Heart right ventricle (tissue), 16 donors: ENCODE measurements at regions not wholly inside any gene's neighbourhood (a gene's known extent, or its start where the extent isn't known, plus 50 kb on each side); places are given as distances from the start of the nearest gene placed in this dataset.

Experiments
- ATAC-seq, 8 donors: fragments of 200-7000 bp; cut with Tn5 transposase; one replicate each; pipeline ENCODE4 v1.9.1; 2020; ENCODE audit warnings: mild to moderate bottlenecking in 8 of 8, moderate library complexity in 8 of 8, moderate number of reproducible peaks in 1 of 8
- DNase-seq, 2 donors: peaks; one replicate each; pipeline ENCODE4 v3.0.0-alpha.2; 2020
- H3K27ac ChIP-seq, 10 donors: fragments of 200-600 bp; sonication (generic) in 2 of 10; one replicate each; pipeline versions ENCODE4 v1.5.0 to v1.8.0; 2020 to 2022; ENCODE audit warnings: mild to moderate bottlenecking in 3 of 10
- H3K27me3 ChIP-seq, 7 donors: fragments of 200-600 bp; one replicate each; pipeline ENCODE4 v1.8.0; 2021 to 2022; ENCODE audit warnings: mild to moderate bottlenecking in 2 of 7
- H3K36me3 ChIP-seq, 9 donors: fragments of 200-600 bp; sonication (generic) in 1 of 9; one replicate each; pipeline versions ENCODE4 v1.5.0 to v1.8.0; 2020 to 2022; ENCODE audit warnings: mild to moderate bottlenecking in 2 of 9
- H3K4me1 ChIP-seq, 9 donors: fragments of 200-600 bp; sonication (generic) in 1 of 9; one replicate each; pipeline versions ENCODE4 v1.5.0 to v1.8.0; 2020 to 2022; ENCODE audit warnings: mild to moderate bottlenecking in 4 of 9
- H3K4me3 ChIP-seq, 10 donors: fragments of 200-600 bp; sonication (generic) in 2 of 10; one replicate each; pipeline versions ENCODE4 v1.5.0 to v1.8.0; 2020 to 2022; ENCODE audit warnings: mild to moderate bottlenecking in 7 of 10, moderate library complexity in 2 of 10
- H3K9me3 ChIP-seq, 11 donors: fragments of 200-600 bp in 10 of 11; sonication (generic) in 2 of 11; one replicate each; pipeline versions ENCODE4 v1.5.0 to v1.8.0; 2013 to 2022; ENCODE audit warnings: mild to moderate bottlenecking in 2 of 11, control low read depth in 1 of 11, moderate library complexity in 1 of 11
- WGBS, 2 donors: extraction: QIAGEN DNeasy Blood & Tissue Kit; methylation state at CpG; one replicate each; pipeline ENCODE4 v1.1.7; 2013; ENCODE audit warnings: inconsistent platforms in 1 of 2; 5-methylcytosine and 5-hydroxymethylcytosine counted together
- intact Hi-C, 10 donors: fragments of 100-400 bp; cut with DNase I; formaldehyde crosslinking; loops; one replicate each; pipeline versions ENCODE4 v1.11.1 to v1.14.2; 2022
- TF ChIP-seq, protein P1 (sequence below), 9 donors: fragments of 200-600 bp; sonication (generic) in 2 of 9; IDR thresholded peaks; one replicate each; pipeline versions ENCODE4 v1.5.0 to v1.8.0; 2021 to 2022; ENCODE audit warnings: antibody characterized with exemption in 9 of 9, mild to moderate bottlenecking in 5 of 9, moderate library complexity in 1 of 9
- donor health status: Arrhythmogenic right ventricular cardiomyopathy.
- donor health status: ischemic (EF 13 %, LVEDD 7.1; RV severe dilation, severe dysfunction).
- donor health status: healthy with polysubstance abuse.
- donor health status: DM: no; HTN: yes; CAD: no.
- donor health status: DM: no; HTN: no; CAD: no.
- donor health status: ischemic (EF 25% LVEDD 6.9; RV normal size, moderate dysfunction).
- donor health status: ischemic (EF 25% LVEDD 5.7; RV mildly dilated, moderate dysfunction).
- donor health status: healthy.
- donor health status: DM: yes; HTN: yes; CAD: no.
- donor health status: Ischemic cardiomyopathy.
- donor health status: ischemic (EF 35%, LVEDD 5.7; RV mildly dilated, moderate dysfunction).
- donor health status: nonischemic (EF 11% LVEDD 7.7; RV severe dilation, severe dysfunction).
- donor health status: DM: yes; HTN: yes; CAD: no.
- donor health status: PGD.
- donor health status: ischemic (EF 29% LVEDD 5.4; RV normal size, mild dysfunction).
- donor health status: nonischemic (EF 23%, LVEDD 6.1; RV moderate dilation, normal function).

DNA sequence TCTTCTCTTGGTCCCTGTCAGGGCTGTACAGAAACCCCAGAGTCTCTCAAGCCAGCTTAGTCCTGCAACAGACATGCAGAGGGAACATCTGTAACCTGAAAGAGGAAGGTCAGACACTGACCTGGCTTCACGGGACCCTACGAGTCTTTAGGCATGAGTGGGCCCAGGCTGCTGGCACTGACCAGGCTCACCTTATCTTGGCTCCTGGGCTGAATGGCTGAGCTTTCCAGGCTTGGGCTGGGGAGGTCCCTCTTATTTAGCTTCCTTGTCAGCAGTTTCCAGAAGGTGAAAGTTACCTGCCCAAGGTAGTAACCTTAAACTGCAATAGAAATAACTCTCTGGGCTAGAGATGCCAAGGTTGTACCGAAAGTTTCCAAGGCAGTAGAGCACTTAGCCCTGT, 58.4 kb upstream of the FUT8 start:
- ATAC-seq (no peak), DNase-seq (no peak)
- no peak overlapping the region for H3K4me3 ChIP-seq
- TF ChIP-seq, protein P1, sequence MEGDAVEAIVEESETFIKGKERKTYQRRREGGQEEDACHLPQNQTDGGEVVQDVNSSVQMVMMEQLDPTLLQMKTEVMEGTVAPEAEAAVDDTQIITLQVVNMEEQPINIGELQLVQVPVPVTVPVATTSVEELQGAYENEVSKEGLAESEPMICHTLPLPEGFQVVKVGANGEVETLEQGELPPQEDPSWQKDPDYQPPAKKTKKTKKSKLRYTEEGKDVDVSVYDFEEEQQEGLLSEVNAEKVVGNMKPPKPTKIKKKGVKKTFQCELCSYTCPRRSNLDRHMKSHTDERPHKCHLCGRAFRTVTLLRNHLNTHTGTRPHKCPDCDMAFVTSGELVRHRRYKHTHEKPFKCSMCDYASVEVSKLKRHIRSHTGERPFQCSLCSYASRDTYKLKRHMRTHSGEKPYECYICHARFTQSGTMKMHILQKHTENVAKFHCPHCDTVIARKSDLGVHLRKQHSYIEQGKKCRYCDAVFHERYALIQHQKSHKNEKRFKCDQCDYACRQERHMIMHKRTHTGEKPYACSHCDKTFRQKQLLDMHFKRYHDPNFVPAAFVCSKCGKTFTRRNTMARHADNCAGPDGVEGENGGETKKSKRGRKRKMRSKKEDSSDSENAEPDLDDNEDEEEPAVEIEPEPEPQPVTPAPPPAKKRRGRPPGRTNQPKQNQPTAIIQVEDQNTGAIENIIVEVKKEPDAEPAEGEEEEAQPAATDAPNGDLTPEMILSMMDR (IDR thresholded peaks at IDR 0.05): no peak
- intact Hi-C loops: loop anchor here in 1 of 10 donors (10.0 kb wide), 1 partner anchor 129 kb away; no protein-coding TSS in a partner anchor
- WGBS, 2 donors: 76 to 84% methylated on average over 3 of the region's 3 CpGs
- H3K4me1 ChIP-seq: peaks cover 0 to 19% (median 6%) of the 10 kb centered on the region in 9 donors
- no peaks in the 10 kb centered on the region for H3K9me3 ChIP-seq
- H3K27ac ChIP-seq: no peak overlapping the region
- no peaks in the 10 kb centered on the region for H3K36me3 ChIP-seq
- H3K27me3 ChIP-seq: no peaks in the 10 kb centered on the region

DNA sequence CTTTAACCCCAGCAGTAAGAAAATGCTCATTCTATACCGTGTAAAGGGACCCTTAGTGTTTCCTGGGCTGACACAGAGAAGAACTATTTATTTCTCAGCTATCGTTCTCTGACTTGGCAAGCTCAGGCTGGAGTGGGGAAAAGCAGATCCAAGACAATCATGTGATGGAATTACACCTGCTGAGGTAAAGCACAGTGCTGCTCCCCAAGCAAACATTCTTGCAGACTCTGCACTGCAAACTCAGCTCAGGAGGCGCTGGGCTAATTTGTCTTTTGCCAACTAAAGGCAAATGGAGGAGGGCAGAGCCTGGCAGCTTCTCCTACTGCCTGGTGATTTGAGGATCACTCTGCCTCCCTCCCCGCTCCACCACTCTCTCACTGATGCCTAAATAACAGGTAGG, 57.8 kb upstream of the FUT8 start:
- Histone ChIP-seq H3K4me1 (peaks cover 0 to 25% (median 6%) of the 10 kb centered on the region in 9 donors), H3K4me3 (no peak overlapping the region), H3K27ac (no peak overlapping the region), H3K27me3 (no peaks in the 10 kb centered on the region), H3K36me3 (no peaks in the 10 kb centered on the region), H3K9me3 (no peaks in the 10 kb centered on the region)
- ATAC-seq (peak in 2 of 8 donors; percentile 14 to 39), DNase-seq (no peak)
- TF ChIP-seq, protein P1 (IDR thresholded peaks at IDR 0.05): no peak
- 56 to 59% methylated on average over 4 of the region's 4 CpGs for WGBS, 2 donors
- intact Hi-C loops: loop anchor here in 1 of 10 donors (10.0 kb wide), 1 partner anchor 130 kb away; no protein-coding TSS in a partner anchor

DNA sequence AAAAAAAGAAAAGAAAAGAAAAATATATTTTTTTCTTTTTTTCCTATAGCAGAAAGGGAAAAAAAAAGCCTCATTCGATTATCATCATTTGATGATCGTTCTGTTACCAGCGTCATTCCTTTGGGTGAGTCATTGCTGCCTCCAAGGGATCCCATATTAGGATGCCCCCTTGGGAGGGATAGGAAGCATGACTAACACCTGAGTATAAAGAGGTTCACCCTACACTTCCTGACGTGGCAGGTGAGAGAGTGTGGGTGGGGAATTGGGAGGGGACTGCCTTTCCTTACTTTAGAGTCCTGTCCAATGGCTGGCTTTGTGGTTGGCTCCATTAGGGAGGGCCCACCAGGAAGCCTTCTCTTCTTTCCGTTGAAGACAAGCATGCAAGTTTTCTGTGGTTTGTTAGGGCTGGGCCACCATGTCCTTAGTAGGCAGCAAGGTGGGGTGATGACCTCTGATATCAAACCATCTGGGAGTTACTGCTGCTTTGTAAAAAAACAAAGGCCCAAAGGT, 56.1 kb upstream of the FUT8 start:
- no peak overlapping the region for H3K27ac ChIP-seq
- DNase-seq (no peak), ATAC-seq (peak in 1 of 8 donors; percentile 31)
- H3K9me3 ChIP-seq: no peaks in the 10 kb centered on the region
- no peaks in the 10 kb centered on the region for H3K36me3 ChIP-seq
- H3K4me1 ChIP-seq: peaks cover 0 to 26% (median 6%) of the 10 kb centered on the region in 9 donors
- TF ChIP-seq, protein P1 (IDR thresholded peaks at IDR 0.05): no peak
- WGBS, 2 donors: 62 to 74% methylated on average over 5 of the region's 5 CpGs
- H3K27me3 ChIP-seq: no peaks in the 10 kb centered on the region
- intact Hi-C loops: loop anchor here in 1 of 10 donors (10.0 kb wide), 1 partner anchor 132 kb away; no protein-coding TSS in a partner anchor
- H3K4me3 ChIP-seq: no peak overlapping the region

DNA sequence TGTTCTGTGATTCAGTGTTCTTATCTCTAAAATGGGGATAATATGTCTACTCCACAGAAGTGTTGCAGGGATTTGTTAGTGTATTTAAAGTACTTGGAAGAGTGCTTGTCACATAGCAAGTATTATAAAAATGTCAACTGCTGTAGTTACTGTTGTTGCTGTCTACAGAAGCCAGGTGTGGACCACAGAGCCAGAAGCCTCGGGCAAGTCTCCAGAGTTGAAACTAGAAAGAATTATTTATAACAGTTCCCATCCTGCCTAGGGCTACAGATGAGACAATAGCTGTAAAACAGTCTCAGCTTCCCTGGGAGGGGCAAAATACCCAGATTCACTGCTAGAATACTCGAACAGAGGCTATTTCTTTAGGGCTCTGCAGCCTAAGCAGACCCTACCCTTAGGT, 55.4 kb upstream of the FUT8 start:
- peaks cover 0 to 26% (median 9%) of the 10 kb centered on the region in 9 donors for H3K4me1 ChIP-seq
- no peaks in the 10 kb centered on the region for H3K9me3 ChIP-seq
- H3K27ac ChIP-seq: peak overlapping the region in 3 of 10 donors; percentile 20 to 44 (median 24)
- no peaks in the 10 kb centered on the region for H3K36me3 ChIP-seq
- no peaks in the 10 kb centered on the region for H3K27me3 ChIP-seq
- ATAC-seq (peak; percentile 57 to 86 (median 77)), DNase-seq (peak in 1 of 2 donors; percentile 44)
- 33 to 42% methylated on average over 2 of the region's 2 CpGs for WGBS, 2 donors
- TF ChIP-seq, protein P1 (IDR thresholded peaks at IDR 0.05): no peak
- no peak overlapping the region for H3K4me3 ChIP-seq
- intact Hi-C loops: loop anchor here in 1 of 10 donors (10.0 kb wide), 1 partner anchor 132 kb away; no protein-coding TSS in a partner anchor
